ENCODE measurements at regions not wholly inside any gene's neighbourhood (a gene's known extent, or its start where the extent isn't known, plus 50 kb on each side); places are given as distances from the start of the nearest gene placed in this dataset.

DNA sequence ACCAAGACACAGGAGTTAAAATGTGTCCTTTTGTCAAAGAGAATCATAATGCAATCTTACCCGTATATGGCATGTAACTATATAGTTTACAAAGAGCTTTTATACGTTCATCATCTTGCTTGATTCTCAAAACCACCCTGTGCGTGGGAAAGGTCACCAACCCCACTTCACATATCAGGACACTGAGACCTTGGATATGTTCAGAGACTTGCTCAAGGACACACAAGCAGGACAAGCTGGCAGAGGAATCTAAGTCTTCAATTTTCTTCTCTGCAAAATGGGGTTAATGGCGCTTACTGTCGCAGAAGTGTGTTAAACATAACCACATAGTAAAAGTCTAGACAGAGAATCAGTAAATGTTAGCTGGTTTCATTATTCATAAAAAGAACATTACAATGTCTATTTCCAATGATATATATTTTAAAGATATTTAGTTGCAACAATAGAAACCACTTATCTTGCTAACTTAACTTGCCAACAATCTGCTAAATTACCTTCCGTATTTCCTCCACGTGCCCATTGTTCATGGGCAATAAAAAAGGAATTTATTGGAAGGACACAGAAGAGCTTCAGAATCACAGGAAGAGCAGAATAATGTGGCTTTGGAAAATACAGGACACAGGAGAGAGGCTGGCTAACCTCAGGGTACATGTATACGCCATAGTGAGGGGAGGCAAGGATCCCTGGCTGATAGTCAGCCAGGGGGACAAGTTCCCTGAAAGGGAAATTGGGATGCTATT lies 64.6 kb upstream of the TAPT1 start:
- TF ChIP-seq, protein P1, sequence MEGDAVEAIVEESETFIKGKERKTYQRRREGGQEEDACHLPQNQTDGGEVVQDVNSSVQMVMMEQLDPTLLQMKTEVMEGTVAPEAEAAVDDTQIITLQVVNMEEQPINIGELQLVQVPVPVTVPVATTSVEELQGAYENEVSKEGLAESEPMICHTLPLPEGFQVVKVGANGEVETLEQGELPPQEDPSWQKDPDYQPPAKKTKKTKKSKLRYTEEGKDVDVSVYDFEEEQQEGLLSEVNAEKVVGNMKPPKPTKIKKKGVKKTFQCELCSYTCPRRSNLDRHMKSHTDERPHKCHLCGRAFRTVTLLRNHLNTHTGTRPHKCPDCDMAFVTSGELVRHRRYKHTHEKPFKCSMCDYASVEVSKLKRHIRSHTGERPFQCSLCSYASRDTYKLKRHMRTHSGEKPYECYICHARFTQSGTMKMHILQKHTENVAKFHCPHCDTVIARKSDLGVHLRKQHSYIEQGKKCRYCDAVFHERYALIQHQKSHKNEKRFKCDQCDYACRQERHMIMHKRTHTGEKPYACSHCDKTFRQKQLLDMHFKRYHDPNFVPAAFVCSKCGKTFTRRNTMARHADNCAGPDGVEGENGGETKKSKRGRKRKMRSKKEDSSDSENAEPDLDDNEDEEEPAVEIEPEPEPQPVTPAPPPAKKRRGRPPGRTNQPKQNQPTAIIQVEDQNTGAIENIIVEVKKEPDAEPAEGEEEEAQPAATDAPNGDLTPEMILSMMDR (IDR thresholded peaks at IDR 0.05): no peak
- no peak for TF ChIP-seq POLR2A (IDR thresholded peaks at IDR 0.05)
- Histone ChIP-seq H3K27ac (no peak overlapping the region), H3K4me3 (no peak overlapping the region), H3K36me3 (no peaks in the 10 kb centered on the region), H3K4me1 (no peaks in the 10 kb centered on the region), H3K9me3 (no peaks in the 10 kb centered on the region), H3K27me3 (no peaks in the 10 kb centered on the region)
- intact Hi-C loops (cut with DNase I; ENCODE audit: low total_unique reads): no loop called here
- no peak for DNase-seq

DNA sequence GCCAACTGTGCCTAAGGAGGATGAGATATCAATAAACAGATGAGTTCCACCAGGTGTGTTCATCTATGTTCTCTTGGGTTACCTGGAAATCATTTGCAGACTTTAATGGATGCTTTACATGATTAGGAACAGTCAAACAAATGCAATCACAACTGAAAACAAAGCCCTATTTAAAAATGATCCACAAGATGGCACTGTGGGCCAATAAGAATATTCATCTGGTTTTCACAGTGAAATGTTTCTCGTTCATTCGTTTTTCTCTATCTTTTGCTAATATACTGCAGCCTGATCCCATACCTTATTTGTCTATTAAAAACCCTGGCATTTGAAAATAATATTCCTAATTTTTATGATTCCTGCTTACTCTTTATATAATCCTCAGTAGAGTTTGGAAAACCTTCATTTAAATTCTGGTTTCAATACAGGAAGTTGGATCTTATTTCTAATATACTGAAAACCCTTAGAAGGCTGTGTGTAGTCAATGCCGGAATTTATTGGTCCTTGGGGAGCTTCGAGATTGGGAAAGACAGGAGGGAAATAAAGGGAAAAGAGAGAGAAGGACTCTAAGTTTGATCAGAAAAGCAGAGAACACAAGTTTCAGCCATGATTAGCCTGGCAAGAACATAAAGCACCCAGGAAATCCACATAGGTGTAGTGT lies 63.8 kb upstream of the TAPT1 start:
- Histone ChIP-seq H3K27me3 (no peaks in the 10 kb centered on the region), H3K9me3 (no peaks in the 10 kb centered on the region), H3K27ac (no peak overlapping the region), H3K4me3 (no peak overlapping the region), H3K4me1 (no peaks in the 10 kb centered on the region), H3K36me3 (no peaks in the 10 kb centered on the region)
- DNase-seq: no peak
- TF ChIP-seq, protein P1 (IDR thresholded peaks at IDR 0.05): peak; percentile 70 to 78 (median 74)
- no peak for TF ChIP-seq POLR2A (IDR thresholded peaks at IDR 0.05)
- intact Hi-C loops (cut with DNase I; ENCODE audit: low total_unique reads): no loop called here

DNA sequence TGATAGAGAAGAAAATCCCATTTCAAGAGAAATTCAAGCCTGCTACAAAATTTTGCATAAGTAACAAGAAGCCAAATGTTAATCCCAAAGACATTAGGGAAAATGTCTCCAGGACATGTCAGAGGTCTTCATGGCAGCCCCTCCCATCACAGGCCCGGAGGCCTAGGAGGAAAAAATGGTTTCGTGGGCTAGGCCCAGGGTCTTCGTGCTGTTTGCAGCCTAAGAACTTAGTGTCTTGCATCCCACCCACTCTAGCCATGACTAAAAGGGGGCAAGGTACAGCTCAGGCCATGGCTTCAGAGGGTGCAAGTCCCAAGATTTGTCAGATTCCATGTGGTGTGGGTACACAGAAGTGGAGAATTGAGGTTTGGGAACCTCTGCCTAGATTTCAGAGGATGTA lies 57.8 kb upstream of the TAPT1 start:
- H3K36me3 ChIP-seq: no peaks in the 10 kb centered on the region
- H3K4me3 ChIP-seq: no peak overlapping the region
- no peaks in the 10 kb centered on the region for H3K9me3 ChIP-seq
- no peak for DNase-seq
- intact Hi-C loops (cut with DNase I; ENCODE audit: low total_unique reads): no loop called here
- H3K27ac ChIP-seq: no peak overlapping the region
- H3K4me1 ChIP-seq: no peaks in the 10 kb centered on the region
- no peaks in the 10 kb centered on the region for H3K27me3 ChIP-seq
- TF ChIP-seq, protein P1 (IDR thresholded peaks at IDR 0.05): no peak

DNA sequence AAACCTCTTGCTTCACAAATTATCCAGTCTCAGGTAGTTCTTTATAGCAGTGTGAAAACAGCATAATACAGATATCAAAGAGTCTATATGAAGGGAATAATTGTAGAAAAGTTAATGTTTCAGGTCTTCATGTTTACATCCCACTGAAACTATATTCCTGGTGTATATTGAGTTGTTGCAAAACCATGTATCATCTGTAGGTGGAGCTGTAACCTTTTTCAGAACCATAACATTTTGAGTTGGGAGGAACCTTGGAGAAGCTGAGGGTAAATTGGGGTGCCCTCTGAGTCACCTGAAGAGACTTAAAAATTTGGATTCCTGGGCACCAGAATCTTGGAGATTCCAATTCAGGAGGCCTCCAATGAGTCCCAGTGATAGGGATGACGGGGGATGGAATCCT lies 51.9 kb upstream of the TAPT1 start:
- Histone ChIP-seq H3K9me3 (no peaks in the 10 kb centered on the region), H3K36me3 (no peaks in the 10 kb centered on the region), H3K27me3 (no peaks in the 10 kb centered on the region), H3K4me1 (no peaks in the 10 kb centered on the region), H3K27ac (no peak overlapping the region), H3K4me3 (no peak overlapping the region)
- TF ChIP-seq, protein P1 (IDR thresholded peaks at IDR 0.05): no peak
- no peak for TF ChIP-seq POLR2A (IDR thresholded peaks at IDR 0.05)
- intact Hi-C loops (cut with DNase I; ENCODE audit: low total_unique reads): no loop called here
- no peak for DNase-seq

Data from uterus (tissue), 3 donors.